ENCODE measurements at regions not wholly inside any gene's neighbourhood (a gene's known extent, or its start where the extent isn't known, plus 50 kb on each side); places are given as distances from the start of the nearest gene placed in this dataset.

- TF ChIP-seq CTCF (IDR thresholded peaks at IDR 0.05 in 2 of 3, conservative IDR thresholded peaks at IDR 0.05 in 1 of 3; ENCODE audit: insufficient read depth in 2 of 3, low read depth in 1 of 3, low read length in 3 of 3) (no peak), ZKSCAN8 (CRISPR knock-in tag; IDR thresholded peaks at IDR 0.05) (no peak), U2AF1 (optimal IDR thresholded peaks at IDR 0.05; ENCODE audit: low read depth, low read length) (no peak), ZNF384 (IDR thresholded peaks at IDR 0.05; ENCODE audit: low read depth, low read length) (no peak), REST (IDR thresholded peaks at IDR 0.05; ENCODE audit: borderline replicate concordance) (no peak), REST (CRISPR knock-in tag; IDR thresholded peaks at IDR 0.05; ENCODE audit: low read depth) (no peak), CREB3 (tag; conservative IDR thresholded peaks at IDR 0.05; ENCODE audit: low read depth) (no peak)
Observed at GRCh38 chr5:102040326-102040725, 255.8 kb downstream of the SLCO4C1 start.

Data from K562 (cell line).